ENCODE measurements at regions not wholly inside any gene's neighbourhood (a gene's known extent, or its start where the extent isn't known, plus 50 kb on each side); places are given as distances from the start of the nearest gene placed in this dataset.
A peak's percentile ranks its signal among the peaks of the same experiment; 100 is the strongest.

GRCh38 chr9:11805969-11806368, 887.2 kb upstream of the TYRP1 start:
- intact Hi-C loops (cut with DNase I), result no loop called here
- H3K4me3 ChIP-seq, result no peak overlapping the region
- H3K9me3 ChIP-seq, result no peaks in the 10 kb centered on the region
- H3K36me3 ChIP-seq (replicated peaks in 1 of 2; ENCODE audit: insufficient read depth in 1 of 2, low read depth in 2 of 2), result no peaks in the 10 kb centered on the region
- H3K27me3 ChIP-seq, result no peaks in the 10 kb centered on the region
- 73 to 85% methylated on average over 5 of the region's 5 CpGs for WGBS, 2 donors
- DNase-seq (no peak), ATAC-seq (no peak)
- TF ChIP-seq POLR2A (IDR thresholded peaks at IDR 0.05) (no peak), CTCF (IDR thresholded peaks at IDR 0.05) (no peak)
- H3K4me1 ChIP-seq, result no peaks in the 10 kb centered on the region
- H3K27ac ChIP-seq, result no peak overlapping the region

GRCh38 chr9:11821306-11821975, 871.7 kb upstream of the TYRP1 start:
- Histone ChIP-seq H3K9me3 (no peaks in the 10 kb centered on the region), H3K36me3 (replicated peaks in 1 of 2; ENCODE audit: insufficient read depth in 1 of 2, low read depth in 2 of 2) (no peaks in the 10 kb centered on the region), H3K4me3 (no peak overlapping the region), H3K27ac (no peak overlapping the region), H3K4me1 (no peaks in the 10 kb centered on the region), H3K27me3 (no peaks in the 10 kb centered on the region)
- ATAC-seq, result peak; percentile 83
- DNase-seq, result peak; percentile 30 to 55 (median 36)
- 17 to 21% methylated on average over 7 of the region's 7 CpGs for whole genome bisulfite sequencing, 2 donors
- intact Hi-C loops (cut with DNase I), result no loop called here
- TF ChIP-seq CTCF (IDR thresholded peaks at IDR 0.05) (no peak), POLR2A (IDR thresholded peaks at IDR 0.05) (no peak)

GRCh38 chr9:11828201-11828600, 865.0 kb upstream of the TYRP1 start:
- Histone ChIP-seq H3K27ac (no peak overlapping the region), H3K9me3 (no peaks in the 10 kb centered on the region), H3K27me3 (no peaks in the 10 kb centered on the region), H3K4me1 (no peaks in the 10 kb centered on the region), H3K4me3 (no peak overlapping the region), H3K36me3 (replicated peaks in 1 of 2; ENCODE audit: insufficient read depth in 1 of 2, low read depth in 2 of 2) (no peaks in the 10 kb centered on the region)
- ATAC-seq, result no peak
- intact Hi-C loops (cut with DNase I), result no loop called here
- 46 to 52% methylated on average over 3 of the region's 3 CpGs for WGBS, 2 donors
- TF ChIP-seq CTCF (IDR thresholded peaks at IDR 0.05) (no peak), POLR2A (IDR thresholded peaks at IDR 0.05) (no peak)
- no peak for DNase-seq

GRCh38 chr9:11833056-11833455, 860.1 kb upstream of the TYRP1 start:
- DNase-seq (no peak), ATAC-seq (no peak)
- no peaks in the 10 kb centered on the region for H3K27me3 ChIP-seq
- intact Hi-C loops (cut with DNase I), result no loop called here
- H3K27ac ChIP-seq, result no peak overlapping the region
- H3K36me3 ChIP-seq (replicated peaks in 1 of 2; ENCODE audit: insufficient read depth in 1 of 2, low read depth in 2 of 2), result no peaks in the 10 kb centered on the region
- no peak overlapping the region for H3K4me3 ChIP-seq
- H3K9me3 ChIP-seq, result no peaks in the 10 kb centered on the region
- no peaks in the 10 kb centered on the region for H3K4me1 ChIP-seq
- WGBS, 2 donors, result 47 to 54% methylated on average over 2 of the region's 2 CpGs
- TF ChIP-seq POLR2A (IDR thresholded peaks at IDR 0.05) (no peak), CTCF (IDR thresholded peaks at IDR 0.05) (no peak)

- Histone ChIP-seq H3K9me3 (no peaks in the 10 kb centered on the region), H3K27me3 (no peaks in the 10 kb centered on the region), H3K4me1 (no peaks in the 10 kb centered on the region), H3K4me3 (no peak overlapping the region), H3K36me3 (replicated peaks in 1 of 2; ENCODE audit: insufficient read depth in 1 of 2, low read depth in 2 of 2) (no peaks in the 10 kb centered on the region), H3K27ac (no peak overlapping the region)
- 36 to 53% methylated on average over 1 of the region's 1 CpG for WGBS, 2 donors
- no peak for TF ChIP-seq CTCF (IDR thresholded peaks at IDR 0.05)
- TF ChIP-seq POLR2A (IDR thresholded peaks at IDR 0.05), result no peak
- ATAC-seq (no peak), DNase-seq (no peak)
- intact Hi-C loops (cut with DNase I), result no loop called here
Measured at GRCh38 chr9:11868795-11869194, 824.4 kb upstream of the TYRP1 start.

Data from body of pancreas (tissue), 4 donors.